RWPE2 (cell line): ENCODE measurements at regions not wholly inside any gene's neighbourhood (a gene's known extent, or its start where the extent isn't known, plus 50 kb on each side); places are given as distances from the start of the nearest gene placed in this dataset.

Experiments used
- ATAC-seq: fragments of 200-7000 bp; cut with Tn5 transposase; 3 replicates; pipeline ENCODE4 v1.9.1; 2021; ENCODE audit warnings: low read depth
- DNase-seq: peaks from one replicate; pipeline ENCODE4 v3.0.0-alpha.2; 2020; ENCODE audit warnings: low spot score
- H3K27ac ChIP-seq: fragments of 450-650 bp; 2 replicates; pipeline ENCODE4 v1.5.1; 2017; ENCODE audit warnings: mild to moderate bottlenecking; ENCODE audit not compliant: poor library complexity, severe bottlenecking
- H3K27me3 ChIP-seq: fragments of 250-450 bp; sonication (Bioruptor Pico); 2 replicates; pipeline ENCODE4 v1.5.1; 2021; ENCODE audit warnings: mild to moderate bottlenecking, moderate library complexity; ENCODE audit not compliant: insufficient read depth, poor library complexity, severe bottlenecking
- H3K36me3 ChIP-seq: fragments of 250-450 bp; sonication (Bioruptor Pico); 2 replicates; pipeline ENCODE4 v1.5.1; 2020; ENCODE audit warnings: low read depth, mild to moderate bottlenecking, moderate library complexity
- H3K4me1 ChIP-seq: fragments of 250-450 bp; sonication (Bioruptor Pico); 2 replicates; pipeline ENCODE4 v1.5.1; 2021; ENCODE audit warnings: mild to moderate bottlenecking, moderate library complexity; ENCODE audit not compliant: insufficient read depth, poor library complexity, severe bottlenecking
- H3K4me3 ChIP-seq: fragments of 250-450 bp; sonication (Bioruptor Pico); 2 replicates; pipeline ENCODE4 v1.5.1; 2021; ENCODE audit warnings: mild to moderate bottlenecking, moderate library complexity; ENCODE audit not compliant: severe bottlenecking
- H3K9me3 ChIP-seq: fragments of 250-450 bp; sonication (Bioruptor Pico); 2 replicates; pipeline ENCODE4 v1.5.1; 2021; ENCODE audit warnings: mild to moderate bottlenecking, moderate library complexity; ENCODE audit not compliant: severe bottlenecking
- TF ChIP-seq, protein P1 (sequence below): fragments of 450-650 bp; IDR thresholded peaks from one replicate; pipeline ENCODE4 v1.5.1; 2017; ENCODE audit warnings: mild to moderate bottlenecking, moderate library complexity; ENCODE audit not compliant: poor library complexity, severe bottlenecking

- no peak overlapping the region for H3K4me3 ChIP-seq
- ATAC-seq = no peak
- no peak overlapping the region for H3K27ac ChIP-seq
- TF ChIP-seq, protein P1, sequence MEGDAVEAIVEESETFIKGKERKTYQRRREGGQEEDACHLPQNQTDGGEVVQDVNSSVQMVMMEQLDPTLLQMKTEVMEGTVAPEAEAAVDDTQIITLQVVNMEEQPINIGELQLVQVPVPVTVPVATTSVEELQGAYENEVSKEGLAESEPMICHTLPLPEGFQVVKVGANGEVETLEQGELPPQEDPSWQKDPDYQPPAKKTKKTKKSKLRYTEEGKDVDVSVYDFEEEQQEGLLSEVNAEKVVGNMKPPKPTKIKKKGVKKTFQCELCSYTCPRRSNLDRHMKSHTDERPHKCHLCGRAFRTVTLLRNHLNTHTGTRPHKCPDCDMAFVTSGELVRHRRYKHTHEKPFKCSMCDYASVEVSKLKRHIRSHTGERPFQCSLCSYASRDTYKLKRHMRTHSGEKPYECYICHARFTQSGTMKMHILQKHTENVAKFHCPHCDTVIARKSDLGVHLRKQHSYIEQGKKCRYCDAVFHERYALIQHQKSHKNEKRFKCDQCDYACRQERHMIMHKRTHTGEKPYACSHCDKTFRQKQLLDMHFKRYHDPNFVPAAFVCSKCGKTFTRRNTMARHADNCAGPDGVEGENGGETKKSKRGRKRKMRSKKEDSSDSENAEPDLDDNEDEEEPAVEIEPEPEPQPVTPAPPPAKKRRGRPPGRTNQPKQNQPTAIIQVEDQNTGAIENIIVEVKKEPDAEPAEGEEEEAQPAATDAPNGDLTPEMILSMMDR = no peak
- H3K4me1 ChIP-seq = no peaks in the 10 kb centered on the region
- no peaks in the 10 kb centered on the region for H3K36me3 ChIP-seq
- H3K9me3 ChIP-seq = no peaks in the 10 kb centered on the region
- no peaks in the 10 kb centered on the region for H3K27me3 ChIP-seq
- no peak for DNase-seq
Measured at GRCh38 chr1:105362438-105362837, 1612.7 kb downstream of the AMY1C start.

- no peak for DNase-seq
- Histone ChIP-seq H3K27ac (no peak overlapping the region), H3K36me3 (no peaks in the 10 kb centered on the region), H3K27me3 (no peaks in the 10 kb centered on the region), H3K9me3 (no peaks in the 10 kb centered on the region), H3K4me1 (no peaks in the 10 kb centered on the region), H3K4me3 (no peak overlapping the region)
- no peak for ATAC-seq
- TF ChIP-seq, protein P1 = no peak
Measured at GRCh38 chr1:105368446-105368845, 1618.7 kb downstream of the AMY1C start.

DNA sequence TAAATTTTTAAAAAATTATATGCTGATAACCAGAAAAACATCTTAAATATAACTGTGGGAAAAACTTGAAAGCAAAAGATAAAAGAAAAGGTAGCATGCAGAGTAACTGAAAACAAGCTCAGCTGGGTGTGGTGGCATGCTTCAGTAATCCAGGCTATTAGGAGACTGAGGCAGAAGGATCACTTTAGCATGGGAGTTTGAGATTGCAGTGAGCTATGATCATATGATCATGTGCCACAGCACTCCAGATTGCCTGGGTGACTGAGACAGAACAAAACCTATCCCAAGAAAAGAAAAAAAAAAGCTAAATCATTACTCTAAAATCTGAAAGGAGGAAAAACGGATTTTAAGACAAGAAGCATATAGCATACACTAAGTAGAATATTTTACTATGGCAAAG is 1624.0 kb downstream of the AMY1C start:
- DNase-seq (no peak), ATAC-seq (no peak)
- H3K9me3 ChIP-seq = peaks cover 2% of the 10 kb centered on the region
- H3K36me3 ChIP-seq = no peaks in the 10 kb centered on the region
- H3K27me3 ChIP-seq = no peaks in the 10 kb centered on the region
- TF ChIP-seq, protein P1 = no peak
- H3K27ac ChIP-seq = no peak overlapping the region
- H3K4me3 ChIP-seq = no peak overlapping the region
- H3K4me1 ChIP-seq = no peaks in the 10 kb centered on the region

GRCh38 chr1:105386489-105386888 is 1636.8 kb downstream of the AMY1C start:
- H3K9me3 ChIP-seq = no peaks in the 10 kb centered on the region
- TF ChIP-seq, protein P1 = no peak
- no peak overlapping the region for H3K4me3 ChIP-seq
- DNase-seq (no peak), ATAC-seq (no peak)
- no peak overlapping the region for H3K27ac ChIP-seq
- peaks cover 5% of the 10 kb centered on the region for H3K27me3 ChIP-seq
- no peaks in the 10 kb centered on the region for H3K4me1 ChIP-seq
- H3K36me3 ChIP-seq = no peaks in the 10 kb centered on the region

DNA sequence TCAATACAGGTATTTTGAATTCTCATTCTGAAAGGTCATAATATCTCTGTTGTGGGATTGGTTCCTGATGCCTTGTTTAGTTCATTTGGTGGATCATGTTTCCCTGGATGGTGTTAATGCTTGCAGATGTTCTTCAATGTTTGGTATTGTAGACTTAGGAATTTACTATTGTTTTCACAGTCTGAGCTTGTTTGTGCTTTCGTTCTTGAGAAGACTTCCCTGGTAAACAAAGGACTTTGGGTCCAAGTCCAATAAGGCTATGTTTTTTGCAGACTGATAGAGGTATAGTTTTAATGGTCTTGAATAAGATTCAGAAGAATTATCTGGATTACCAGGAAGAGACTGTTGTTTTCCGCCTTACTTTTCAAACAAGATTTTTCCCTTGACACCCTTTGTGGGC is 1646.3 kb downstream of the AMY1C start:
- Histone ChIP-seq H3K9me3 (no peaks in the 10 kb centered on the region), H3K27me3 (no peaks in the 10 kb centered on the region), H3K4me1 (no peaks in the 10 kb centered on the region), H3K4me3 (no peak overlapping the region), H3K27ac (no peak overlapping the region), H3K36me3 (no peaks in the 10 kb centered on the region)
- ATAC-seq (no peak), DNase-seq (no peak)
- TF ChIP-seq, protein P1 = no peak
